ENCODE measurements at regions not wholly inside any gene's neighbourhood (a gene's known extent, or its start where the extent isn't known, plus 50 kb on each side); places are given as distances from the start of the nearest gene placed in this dataset.

DNA sequence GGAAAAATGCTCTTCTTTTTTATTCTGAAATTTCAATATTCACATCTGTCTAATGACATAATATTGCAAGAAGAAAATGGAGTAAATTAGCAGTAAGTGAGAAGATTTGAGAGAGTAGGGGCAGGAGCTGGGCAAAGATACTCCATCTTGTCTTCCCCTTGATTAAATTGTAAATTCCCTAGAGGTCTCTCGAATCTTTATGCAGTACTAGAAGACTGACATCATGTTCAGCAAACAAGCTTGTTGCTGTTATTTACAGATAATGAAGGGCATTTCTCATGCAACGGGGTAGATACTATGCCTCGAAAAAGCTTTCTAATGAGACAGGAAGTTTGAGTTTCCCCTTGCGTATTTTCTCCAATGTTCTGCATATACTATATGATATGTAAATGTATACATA lies 306.9 kb upstream of the PTCHD4 start:
- no peak for TF ChIP-seq TEAD4 (IDR thresholded peaks at IDR 0.05)
- TF ChIP-seq TCF12 (IDR thresholded peaks at IDR 0.05; ENCODE audit: low read depth), result no peak
- TF ChIP-seq EGR1 (IDR thresholded peaks at IDR 0.05), result no peak
- no peak for TF ChIP-seq RAD21 (IDR thresholded peaks at IDR 0.05; ENCODE audit: low read depth)
- TF ChIP-seq, protein P1, sequence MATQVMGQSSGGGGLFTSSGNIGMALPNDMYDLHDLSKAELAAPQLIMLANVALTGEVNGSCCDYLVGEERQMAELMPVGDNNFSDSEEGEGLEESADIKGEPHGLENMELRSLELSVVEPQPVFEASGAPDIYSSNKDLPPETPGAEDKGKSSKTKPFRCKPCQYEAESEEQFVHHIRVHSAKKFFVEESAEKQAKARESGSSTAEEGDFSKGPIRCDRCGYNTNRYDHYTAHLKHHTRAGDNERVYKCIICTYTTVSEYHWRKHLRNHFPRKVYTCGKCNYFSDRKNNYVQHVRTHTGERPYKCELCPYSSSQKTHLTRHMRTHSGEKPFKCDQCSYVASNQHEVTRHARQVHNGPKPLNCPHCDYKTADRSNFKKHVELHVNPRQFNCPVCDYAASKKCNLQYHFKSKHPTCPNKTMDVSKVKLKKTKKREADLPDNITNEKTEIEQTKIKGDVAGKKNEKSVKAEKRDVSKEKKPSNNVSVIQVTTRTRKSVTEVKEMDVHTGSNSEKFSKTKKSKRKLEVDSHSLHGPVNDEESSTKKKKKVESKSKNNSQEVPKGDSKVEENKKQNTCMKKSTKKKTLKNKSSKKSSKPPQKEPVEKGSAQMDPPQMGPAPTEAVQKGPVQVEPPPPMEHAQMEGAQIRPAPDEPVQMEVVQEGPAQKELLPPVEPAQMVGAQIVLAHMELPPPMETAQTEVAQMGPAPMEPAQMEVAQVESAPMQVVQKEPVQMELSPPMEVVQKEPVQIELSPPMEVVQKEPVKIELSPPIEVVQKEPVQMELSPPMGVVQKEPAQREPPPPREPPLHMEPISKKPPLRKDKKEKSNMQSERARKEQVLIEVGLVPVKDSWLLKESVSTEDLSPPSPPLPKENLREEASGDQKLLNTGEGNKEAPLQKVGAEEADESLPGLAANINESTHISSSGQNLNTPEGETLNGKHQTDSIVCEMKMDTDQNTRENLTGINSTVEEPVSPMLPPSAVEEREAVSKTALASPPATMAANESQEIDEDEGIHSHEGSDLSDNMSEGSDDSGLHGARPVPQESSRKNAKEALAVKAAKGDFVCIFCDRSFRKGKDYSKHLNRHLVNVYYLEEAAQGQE (IDR thresholded peaks at IDR 0.05; ENCODE audit: low read depth), result no peak
- no peak for TF ChIP-seq EP300 (IDR thresholded peaks at IDR 0.05; ENCODE audit: borderline replicate concordance)
- no peak for TF ChIP-seq TAF1 (IDR thresholded peaks at IDR 0.05; ENCODE audit: low read depth)

DNA sequence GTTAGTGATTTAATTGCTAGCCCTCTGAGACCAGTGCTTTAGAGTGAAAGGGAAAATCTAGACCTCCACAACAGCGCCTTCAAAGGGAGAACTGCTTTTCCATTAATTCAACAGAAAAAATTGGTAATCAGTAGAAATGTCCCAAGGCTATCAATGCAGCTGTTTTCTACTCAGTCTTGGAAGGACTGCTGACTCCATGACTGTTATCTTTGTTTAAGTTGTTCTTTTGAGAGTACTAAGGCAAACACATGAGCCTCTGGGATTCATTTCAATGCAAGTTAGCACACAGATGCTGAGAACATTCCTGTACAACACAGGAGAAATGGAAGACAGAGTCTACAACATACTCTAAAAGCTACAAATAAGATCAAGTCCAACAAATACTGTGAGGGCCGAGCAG lies 301.7 kb upstream of the PTCHD4 start:
- no peak for TF ChIP-seq NFIC (IDR thresholded peaks at IDR 0.05)
- no peak for TF ChIP-seq YY1 (IDR thresholded peaks at IDR 0.05; ENCODE audit: low read depth)
- no peak for TF ChIP-seq TCF12 (IDR thresholded peaks at IDR 0.05; ENCODE audit: low read depth)
- TF ChIP-seq ZBTB7A (IDR thresholded peaks at IDR 0.05; ENCODE audit: low read depth), result no peak
- TF ChIP-seq EGR1 (IDR thresholded peaks at IDR 0.05), result no peak
- TF ChIP-seq, protein P1 (IDR thresholded peaks at IDR 0.05; ENCODE audit: low read depth), result no peak
- no peak for TF ChIP-seq RAD21 (IDR thresholded peaks at IDR 0.05; ENCODE audit: low read depth)
- no peak for TF ChIP-seq EP300 (IDR thresholded peaks at IDR 0.05; ENCODE audit: borderline replicate concordance)
- TF ChIP-seq, protein P2, sequence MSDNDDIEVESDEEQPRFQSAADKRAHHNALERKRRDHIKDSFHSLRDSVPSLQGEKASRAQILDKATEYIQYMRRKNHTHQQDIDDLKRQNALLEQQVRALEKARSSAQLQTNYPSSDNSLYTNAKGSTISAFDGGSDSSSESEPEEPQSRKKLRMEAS (IDR thresholded peaks at IDR 0.05), result no peak
- no peak for TF ChIP-seq TAF1 (IDR thresholded peaks at IDR 0.05; ENCODE audit: low read depth)
- no peak for TF ChIP-seq TEAD4 (IDR thresholded peaks at IDR 0.05)
- TF ChIP-seq, protein P3, sequence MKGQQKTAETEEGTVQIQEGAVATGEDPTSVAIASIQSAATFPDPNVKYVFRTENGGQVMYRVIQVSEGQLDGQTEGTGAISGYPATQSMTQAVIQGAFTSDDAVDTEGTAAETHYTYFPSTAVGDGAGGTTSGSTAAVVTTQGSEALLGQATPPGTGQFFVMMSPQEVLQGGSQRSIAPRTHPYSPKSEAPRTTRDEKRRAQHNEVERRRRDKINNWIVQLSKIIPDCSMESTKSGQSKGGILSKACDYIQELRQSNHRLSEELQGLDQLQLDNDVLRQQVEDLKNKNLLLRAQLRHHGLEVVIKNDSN (IDR thresholded peaks at IDR 0.05), result no peak
- TF ChIP-seq CREB1 (IDR thresholded peaks at IDR 0.05; ENCODE audit: low read depth), result no peak
- no peak for TF ChIP-seq CEBPB (IDR thresholded peaks at IDR 0.05)
- no peak for TF ChIP-seq FOXM1 (IDR thresholded peaks at IDR 0.05; ENCODE audit: borderline replicate concordance, low read depth)

DNA sequence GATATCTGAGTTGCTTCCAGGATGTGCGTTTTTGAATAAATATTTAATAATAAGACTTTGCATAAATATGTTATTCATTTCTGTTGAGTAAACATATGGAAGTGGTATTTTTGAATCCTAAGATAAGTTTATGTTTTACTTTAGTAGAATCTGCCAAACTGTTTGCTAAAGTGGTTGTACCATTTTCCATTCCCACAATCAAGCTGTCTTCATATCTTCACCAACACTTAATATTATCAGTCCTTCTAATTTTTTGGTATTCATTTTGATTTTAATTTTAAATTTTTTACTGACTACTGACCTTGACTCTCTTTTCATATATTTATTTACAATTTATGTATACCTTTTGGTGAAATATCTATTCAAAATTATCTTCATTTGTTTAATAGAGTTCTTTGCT lies 293.9 kb upstream of the PTCHD4 start:
- TF ChIP-seq, protein P3 (IDR thresholded peaks at IDR 0.05), result no peak
- TF ChIP-seq, protein P1 (IDR thresholded peaks at IDR 0.05; ENCODE audit: low read depth), result no peak
- TF ChIP-seq TCF12 (IDR thresholded peaks at IDR 0.05; ENCODE audit: low read depth) (no peak), CEBPB (IDR thresholded peaks at IDR 0.05) (no peak), EP300 (IDR thresholded peaks at IDR 0.05; ENCODE audit: borderline replicate concordance) (no peak), TAF1 (IDR thresholded peaks at IDR 0.05; ENCODE audit: low read depth) (no peak)

DNA sequence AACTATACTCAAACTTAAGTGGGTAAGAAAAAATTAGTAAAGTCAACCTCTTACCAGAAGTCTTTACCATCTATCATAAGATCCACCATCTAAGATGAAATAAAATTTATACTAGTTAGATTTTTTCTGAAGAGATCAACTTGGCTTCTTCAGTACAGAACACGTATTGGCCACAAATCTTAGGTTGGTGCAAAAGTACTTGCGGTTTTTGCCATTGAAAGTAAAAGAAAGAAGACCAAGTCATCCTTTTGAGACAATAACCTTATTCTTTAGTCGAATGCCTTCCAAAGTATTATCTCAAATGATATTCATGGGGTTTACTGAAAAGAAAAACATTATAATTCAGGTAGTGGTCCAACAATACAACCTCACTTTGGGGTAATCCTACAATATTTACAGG lies 292.6 kb upstream of the PTCHD4 start:
- TF ChIP-seq EP300 (IDR thresholded peaks at IDR 0.05; ENCODE audit: borderline replicate concordance) (no peak), TAF1 (IDR thresholded peaks at IDR 0.05; ENCODE audit: low read depth) (no peak), RAD21 (IDR thresholded peaks at IDR 0.05; ENCODE audit: low read depth) (no peak), NFIC (IDR thresholded peaks at IDR 0.05) (no peak), TEAD4 (IDR thresholded peaks at IDR 0.05) (no peak), YY1 (IDR thresholded peaks at IDR 0.05; ENCODE audit: low read depth) (no peak), EGR1 (IDR thresholded peaks at IDR 0.05) (no peak), CEBPB (IDR thresholded peaks at IDR 0.05) (no peak), TCF12 (IDR thresholded peaks at IDR 0.05; ENCODE audit: low read depth) (no peak), ZBTB7A (IDR thresholded peaks at IDR 0.05; ENCODE audit: low read depth) (no peak), CREB1 (IDR thresholded peaks at IDR 0.05; ENCODE audit: low read depth) (no peak), FOXM1 (IDR thresholded peaks at IDR 0.05; ENCODE audit: borderline replicate concordance, low read depth) (no peak)
- TF ChIP-seq, protein P1 (IDR thresholded peaks at IDR 0.05; ENCODE audit: low read depth), result no peak
- TF ChIP-seq, protein P2 (IDR thresholded peaks at IDR 0.05), result no peak
- TF ChIP-seq, protein P3 (IDR thresholded peaks at IDR 0.05), result no peak

Data from Ishikawa (cell line).